ENCODE measurements at regions not wholly inside any gene's neighbourhood (a gene's known extent, or its start where the extent isn't known, plus 50 kb on each side); places are given as distances from the start of the nearest gene placed in this dataset.

DNA sequence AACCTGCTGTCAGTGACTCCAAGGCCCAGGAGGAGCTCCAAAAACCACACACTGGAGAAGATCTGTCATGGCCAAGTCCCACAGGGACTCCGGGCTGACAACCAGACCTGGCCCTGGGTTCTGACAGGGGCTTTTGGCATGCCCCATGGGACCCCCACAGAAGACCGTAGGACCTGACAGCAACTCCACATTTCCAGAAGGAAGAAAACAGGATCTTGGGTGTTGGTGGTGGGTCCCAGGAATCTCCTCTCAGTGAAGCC, 275.9 kb upstream of the HS6ST1 start:
- TF ChIP-seq MYC (IDR thresholded peaks at IDR 0.05; ENCODE audit: low read depth, low read length) (no peak), POLR2A (IDR thresholded peaks at IDR 0.05; ENCODE audit: low read depth, low read length) (no peak)
